ENCODE measurements at regions not wholly inside any gene's neighbourhood (a gene's known extent, or its start where the extent isn't known, plus 50 kb on each side); places are given as distances from the start of the nearest gene placed in this dataset.
"Not testable (repeated sequence)": the region's sequence is repeated elsewhere in the genome, so short reads cannot be mapped to it uniquely, and the experiment has no call there.

DNA sequence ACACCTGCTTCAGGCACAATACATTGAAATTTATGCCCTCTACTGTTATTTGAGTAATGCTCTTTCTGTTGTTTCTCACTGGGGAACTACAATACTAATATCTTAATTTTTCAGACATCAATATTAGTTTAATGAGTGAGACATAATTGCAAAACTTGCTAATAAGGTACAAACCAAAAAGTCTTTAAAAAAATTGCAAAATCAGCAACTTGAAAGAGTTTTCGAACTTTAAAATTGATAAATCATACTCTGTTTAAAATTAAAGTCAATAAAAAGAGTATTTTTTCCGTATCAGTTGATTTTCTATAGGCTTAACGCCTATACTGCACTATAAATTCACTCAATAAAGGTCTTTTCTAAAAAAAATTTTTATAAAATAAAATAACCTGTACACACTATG, 1735.9 kb upstream of the SEL1L start:
- no peak for DNase-seq

DNA sequence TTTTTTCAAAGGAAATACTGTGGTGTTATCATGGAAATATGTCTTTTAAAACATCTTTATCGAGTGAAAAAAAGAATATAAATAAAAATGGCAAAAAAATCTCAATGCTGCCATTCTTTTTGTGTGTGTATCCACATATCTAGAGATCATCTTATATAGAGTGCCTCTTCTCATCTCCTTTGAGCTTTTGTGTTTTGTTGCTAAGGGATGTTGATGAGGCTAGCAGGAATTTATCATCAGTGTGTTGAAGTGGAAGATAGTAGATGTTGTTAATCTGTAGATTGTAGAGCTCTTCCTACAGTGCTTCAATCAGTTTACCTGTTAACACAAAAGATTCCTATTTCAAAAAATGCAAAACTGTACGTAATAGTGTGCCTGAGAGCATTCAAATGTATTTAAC, 1738.0 kb upstream of the SEL1L start:
- no peak for DNase-seq

DNA sequence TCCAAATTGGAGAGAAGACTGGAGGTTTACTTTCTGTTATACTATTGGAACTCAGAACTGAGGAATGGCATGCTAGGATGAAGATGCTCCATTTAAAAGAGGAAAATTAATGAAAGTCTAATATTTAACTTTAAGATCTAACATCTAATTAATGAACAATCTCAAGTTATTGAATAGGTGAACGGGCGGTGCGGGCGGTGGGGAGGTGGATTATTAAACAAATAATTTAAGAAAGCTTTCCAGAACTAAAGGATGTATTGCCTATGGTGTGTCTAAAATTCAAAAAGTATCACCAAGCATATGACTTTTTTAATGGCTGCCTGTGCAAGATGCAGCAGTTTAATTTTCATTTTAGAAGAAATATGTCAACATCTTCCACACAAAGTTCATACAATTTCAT, 1747.1 kb upstream of the SEL1L start:
- DNase-seq, result no peak

DNA sequence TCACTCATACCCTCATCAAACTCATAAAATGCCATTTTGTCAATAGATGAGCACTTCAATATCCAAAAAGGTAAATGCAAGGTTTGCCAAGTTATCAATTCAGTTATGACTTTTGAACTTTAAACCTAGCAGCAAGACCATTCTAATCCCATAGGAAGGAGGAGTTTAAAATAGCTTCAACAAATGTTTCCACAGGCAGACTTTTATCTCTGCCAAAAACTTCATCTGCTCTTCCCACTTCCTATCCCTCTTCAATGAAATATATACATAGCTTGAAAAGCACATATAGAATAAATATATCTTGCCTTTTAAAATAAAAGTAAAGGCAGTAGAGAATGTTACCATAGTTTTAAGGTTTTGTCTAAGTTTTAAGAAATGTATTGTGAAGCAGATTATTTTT, 1749.1 kb upstream of the SEL1L start:
- no peak for DNase-seq

DNA sequence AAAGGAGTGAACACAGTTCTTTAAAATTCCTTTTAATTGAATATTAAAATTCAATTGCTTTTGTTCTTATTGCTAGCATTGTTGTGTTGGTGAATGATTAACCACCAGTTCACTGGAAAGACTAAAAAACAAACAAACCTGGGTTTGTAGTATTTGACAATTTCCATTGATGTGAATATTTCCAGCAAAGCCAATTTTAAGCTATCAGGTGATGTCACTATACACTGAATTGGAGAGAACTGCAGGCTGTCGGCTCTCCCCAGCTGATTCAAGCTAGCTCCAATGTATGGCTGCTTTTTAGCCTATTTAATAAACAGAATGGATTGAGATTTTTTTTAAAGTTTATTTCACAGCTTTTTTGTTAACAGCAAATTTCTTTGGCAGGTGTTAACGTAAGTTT, 1753.6 kb upstream of the SEL1L start:
- DNase-seq, result no peak

DNA sequence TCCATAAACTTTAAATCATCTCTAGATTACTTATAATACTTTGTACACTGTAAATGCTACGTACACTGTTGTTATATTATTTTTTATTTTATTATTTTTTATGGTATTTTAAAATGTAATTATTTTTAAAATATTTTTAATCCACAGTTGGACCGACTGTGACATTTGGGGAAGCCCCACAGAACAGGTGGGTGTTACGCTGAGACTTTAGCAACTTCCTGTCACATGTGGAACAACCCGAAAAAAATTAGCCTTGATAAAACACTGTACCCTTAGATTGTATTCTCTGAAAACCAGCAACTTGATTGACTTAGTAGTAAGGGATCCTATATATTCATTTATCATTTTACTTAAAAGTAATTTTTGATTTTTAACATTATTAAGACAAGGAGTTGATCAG, 1755.7 kb upstream of the SEL1L start:
- DNase-seq, result no peak

DNA sequence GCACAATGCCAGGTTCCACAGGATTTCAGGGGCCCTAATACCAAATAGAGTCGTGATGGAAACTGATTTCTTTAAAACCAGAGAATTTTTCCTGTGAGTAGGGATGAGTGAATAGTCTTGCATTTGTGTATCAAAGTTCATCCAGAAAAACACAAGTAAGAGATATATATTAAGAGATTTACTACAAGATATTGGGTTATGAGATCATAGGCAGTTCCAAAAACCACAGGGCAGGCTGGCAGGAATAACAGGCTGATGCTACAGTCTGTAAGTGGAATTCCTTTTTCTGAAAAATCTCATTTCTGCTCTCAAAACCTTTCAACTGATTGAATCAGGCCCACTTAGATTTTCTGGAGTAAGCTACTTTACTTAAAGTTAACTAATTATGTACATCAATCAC, 1756.2 kb upstream of the SEL1L start:
- no peak for DNase-seq

DNA sequence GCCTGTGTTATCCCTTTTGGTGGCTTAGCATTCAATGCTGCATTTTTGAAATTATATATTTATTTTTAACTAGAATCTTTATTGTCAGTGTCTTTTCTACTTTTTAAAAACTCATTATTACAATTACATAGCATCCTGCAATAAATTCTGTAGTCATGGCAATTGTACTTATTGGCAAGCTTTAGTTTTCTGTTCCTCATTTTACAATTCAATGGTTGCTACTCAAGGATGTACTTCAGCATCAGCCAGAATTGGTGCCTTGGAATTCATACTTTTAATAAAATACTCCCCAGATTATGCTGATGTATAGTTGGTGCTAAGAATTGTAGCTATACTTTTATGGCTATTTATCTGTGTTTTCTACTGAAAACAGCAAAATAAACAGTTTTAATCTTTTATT, 1756.8 kb upstream of the SEL1L start:
- DNase-seq, result no peak

DNA sequence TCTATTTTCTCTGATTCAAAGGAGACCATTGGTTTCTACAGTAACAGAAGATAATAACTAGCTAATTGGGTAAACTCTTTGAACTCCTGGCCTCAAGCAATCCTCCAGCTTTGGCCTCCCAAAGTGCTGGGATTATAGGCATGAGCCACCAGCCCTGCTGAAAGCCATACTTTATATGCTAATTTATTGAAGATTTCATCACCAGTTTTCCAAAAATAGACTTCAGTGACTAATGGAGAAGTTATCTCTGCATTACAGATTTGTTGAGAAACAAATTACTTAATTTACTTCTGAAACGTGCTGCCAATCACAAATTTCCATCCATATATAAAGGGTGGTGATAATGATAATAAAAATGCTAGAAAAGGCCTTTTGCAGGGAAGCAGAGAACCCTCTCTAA, 1758.1 kb upstream of the SEL1L start:
- no peak for DNase-seq

DNA sequence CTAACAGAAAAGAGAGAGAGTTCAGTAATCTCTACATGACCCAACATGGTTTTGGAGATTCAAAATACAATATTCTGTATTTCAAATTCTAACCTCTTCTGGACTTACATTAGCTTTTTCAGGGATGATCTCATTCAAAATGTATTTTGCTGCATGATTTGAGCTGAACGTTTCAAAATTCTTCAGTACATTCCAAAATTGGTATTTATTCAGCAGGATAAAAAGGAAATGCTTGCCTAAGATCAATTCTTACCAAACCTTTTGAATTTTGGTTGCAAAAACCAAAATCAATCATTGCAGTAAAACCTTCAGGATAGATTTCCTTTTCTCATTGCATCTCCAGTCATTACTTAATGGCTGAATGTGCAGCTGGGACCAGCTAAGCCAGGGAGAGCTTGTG, 1761.3 kb upstream of the SEL1L start:
- no peak for DNase-seq

DNA sequence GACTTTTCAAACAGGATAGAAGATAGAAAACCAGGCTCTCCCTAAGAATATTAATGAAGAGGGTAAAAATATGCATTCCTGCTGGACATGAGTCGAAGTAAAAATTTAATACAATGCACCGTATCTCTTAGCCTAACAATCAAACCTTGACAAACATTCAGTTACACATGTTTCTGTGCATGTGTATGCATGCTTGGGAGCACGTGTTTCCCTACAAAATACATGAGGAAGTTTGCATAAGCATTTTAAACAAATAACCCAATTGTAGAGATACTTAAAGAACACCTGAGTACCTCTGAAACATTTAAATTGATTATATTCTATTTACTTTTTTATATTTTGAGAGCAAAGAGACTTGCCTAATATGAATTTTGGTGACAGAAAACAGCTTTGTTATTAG, 1763.7 kb upstream of the SEL1L start:
- no peak for DNase-seq

DNA sequence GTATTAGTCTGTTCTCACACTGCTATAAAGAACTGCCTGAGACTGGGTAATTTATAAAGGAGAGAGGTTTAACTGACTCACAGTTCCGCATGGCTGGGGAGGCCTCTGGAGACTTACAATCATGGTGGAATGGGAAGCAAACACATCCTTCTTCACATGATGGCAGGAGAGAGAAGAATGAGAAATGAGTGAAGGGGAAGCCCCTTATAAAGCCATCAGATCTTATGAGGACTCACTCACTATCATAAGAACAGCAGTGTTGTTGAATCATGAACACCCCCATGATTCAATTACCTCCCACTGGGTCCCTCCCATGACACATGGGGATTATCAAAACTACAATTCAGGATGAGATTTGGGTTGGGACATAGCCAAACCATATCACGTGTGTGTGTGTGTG, 1764.4 kb upstream of the SEL1L start:
- DNase-seq, result not testable (repeated sequence)

DNA sequence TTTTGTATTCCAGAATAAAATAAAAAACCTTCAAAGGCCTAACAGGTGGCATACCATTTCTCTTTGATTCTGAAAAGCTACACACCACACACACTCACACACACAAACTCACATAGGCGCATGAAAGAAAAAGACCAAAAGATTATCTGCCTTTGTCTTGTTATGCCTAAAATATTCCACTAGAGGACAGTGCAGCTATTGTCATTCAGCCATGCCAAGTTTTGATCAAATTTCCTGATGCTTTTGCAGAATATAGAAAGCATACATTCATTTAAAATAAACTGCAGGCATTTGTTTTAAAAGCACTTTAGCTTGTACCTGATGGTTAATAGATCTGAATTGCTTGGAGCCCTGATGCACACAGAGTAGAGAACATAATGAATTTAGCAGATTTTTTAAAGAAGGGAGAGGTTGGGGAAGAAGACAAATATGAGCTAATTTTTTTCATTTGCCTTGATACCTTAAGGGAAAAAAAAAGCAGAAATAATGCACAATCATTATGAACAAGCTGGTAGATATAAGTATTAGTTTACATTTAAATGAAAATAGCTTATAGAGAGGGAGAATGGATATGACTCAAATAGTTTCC, 1766.9 kb upstream of the SEL1L start:
- DNase-seq, result no peak

DNA sequence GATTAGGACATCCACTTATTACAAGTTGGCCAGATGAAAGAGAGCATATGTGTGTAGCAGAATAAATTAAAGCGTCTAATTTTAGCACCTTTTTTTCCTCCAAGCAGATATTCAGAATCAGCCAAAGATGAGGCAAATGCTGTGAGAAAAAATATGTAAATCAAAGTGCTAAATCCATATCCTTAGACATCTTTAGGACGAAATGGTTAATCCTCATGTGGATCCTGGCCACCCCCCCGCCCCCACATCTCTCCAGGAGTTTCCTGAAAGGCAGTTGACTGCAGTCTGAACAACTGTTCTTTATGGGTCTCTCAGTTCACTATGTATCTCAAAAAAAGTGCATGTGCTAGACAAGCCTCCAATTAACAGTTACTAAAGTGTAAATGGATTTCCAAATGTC, 1768.1 kb upstream of the SEL1L start:
- no peak for DNase-seq

DNA sequence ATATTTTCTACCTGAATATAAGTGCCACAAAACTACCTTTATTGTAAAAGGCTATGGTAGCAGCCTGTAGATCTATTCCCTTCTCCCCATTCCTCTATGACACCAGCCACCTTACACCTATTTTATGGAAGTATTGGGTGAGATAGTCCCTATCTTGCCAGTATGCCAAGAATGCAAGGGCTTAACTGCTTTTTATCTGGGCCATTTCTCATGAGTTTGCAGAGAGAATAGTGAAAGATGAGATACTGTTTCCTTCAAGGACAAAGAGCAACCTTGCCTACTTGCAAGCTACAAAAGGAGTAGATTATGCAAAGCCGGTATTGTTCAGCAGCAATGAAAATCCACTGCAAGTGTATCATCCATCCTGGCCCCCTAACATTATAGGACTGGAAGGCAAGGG, 1775.6 kb upstream of the SEL1L start:
- no peak for DNase-seq

DNA sequence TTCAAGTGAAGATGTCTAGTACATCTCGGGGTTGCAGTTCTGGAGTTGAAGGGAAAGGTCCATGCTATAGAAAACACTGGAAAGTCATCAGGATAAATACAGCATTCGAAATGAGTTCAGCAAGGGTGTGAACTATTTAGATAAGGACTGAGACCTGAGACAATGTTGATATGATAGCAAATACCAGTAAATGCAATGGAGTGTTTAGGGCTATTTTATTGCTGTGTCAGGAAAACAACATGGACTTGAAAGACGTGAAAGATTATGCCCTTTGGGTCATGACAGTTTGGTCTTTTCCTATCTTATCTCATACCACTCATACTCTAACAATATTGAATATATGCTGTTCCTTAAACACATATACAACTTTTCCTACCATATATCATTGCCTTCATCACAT, 1776.2 kb upstream of the SEL1L start:
- no peak for DNase-seq

DNA sequence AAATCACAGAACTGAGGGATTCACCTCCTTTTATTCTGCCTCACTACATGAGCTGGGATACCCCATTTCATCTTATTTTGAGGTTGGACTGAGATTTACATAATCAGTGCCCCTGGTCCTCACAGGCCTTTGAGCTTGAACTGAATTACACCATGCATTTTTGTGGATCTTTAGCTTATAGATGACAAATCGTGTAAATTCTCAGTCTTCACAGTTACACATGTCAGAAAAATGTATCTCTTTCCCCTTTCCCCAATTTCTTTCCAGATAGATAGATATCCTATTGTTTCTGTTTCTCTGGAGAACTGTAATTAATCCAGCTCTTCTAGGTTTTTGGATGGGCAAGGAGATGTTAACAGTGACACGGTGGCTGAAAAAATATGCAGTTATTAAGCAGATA, 1778.9 kb upstream of the SEL1L start:
- DNase-seq, result no peak

DNA sequence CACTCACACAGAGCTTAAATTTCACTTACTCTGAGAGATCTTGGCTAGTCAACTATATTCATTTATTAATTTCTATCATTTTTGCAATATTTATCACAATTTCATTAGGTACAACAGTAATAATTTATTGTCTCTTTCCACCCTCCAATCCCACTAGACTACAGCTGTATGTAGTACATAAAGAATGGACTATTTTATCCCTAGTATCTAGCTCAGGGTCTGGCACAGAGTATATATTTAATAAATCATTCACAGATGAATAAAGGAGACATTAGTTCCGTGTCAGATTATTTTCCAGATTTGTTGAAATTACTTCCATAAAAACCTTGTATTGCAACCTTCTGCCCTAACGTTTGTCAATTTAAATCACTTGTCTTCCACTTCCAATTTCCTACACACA, 1781.1 kb upstream of the SEL1L start:
- no peak for DNase-seq

DNA sequence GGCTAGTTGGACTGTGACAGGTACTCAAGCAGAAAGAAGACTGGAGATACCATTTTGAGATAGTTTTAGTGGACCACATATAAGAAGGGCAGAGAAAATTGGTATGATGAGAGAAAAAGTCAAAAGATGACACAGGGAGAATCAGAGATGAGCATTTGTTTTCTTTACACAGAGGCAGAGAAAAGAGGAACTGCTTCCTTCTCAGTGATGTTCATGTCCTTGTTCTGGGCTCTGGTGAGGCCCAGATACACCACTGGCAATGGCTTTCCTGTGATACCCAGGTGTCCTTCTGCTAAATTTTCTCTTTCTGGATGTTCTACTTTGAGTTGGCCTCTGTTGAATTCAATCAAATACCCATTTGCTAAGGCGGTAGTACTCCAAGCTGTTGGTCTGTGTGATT, 1782.7 kb upstream of the SEL1L start:
- no peak for DNase-seq

DNA sequence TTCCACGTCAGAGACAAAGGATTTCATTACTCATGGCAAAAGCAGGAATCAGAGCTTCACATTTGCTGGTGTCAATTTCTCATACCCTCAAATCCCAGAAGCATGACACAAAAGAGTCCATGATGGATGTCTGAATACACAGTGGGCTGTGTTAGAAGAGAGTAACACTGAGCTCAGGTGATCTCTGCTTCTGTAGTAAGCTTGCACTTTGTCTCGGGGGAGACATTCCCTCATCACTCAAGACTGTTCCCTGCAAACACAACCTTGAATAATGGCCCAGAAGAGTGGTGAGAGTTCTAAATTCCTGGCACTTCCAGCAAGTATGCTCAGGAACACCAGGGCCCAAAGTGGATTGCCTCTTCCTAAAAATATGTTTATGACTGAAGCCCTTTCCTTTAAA, 1787.2 kb upstream of the SEL1L start:
- no peak for DNase-seq

DNA sequence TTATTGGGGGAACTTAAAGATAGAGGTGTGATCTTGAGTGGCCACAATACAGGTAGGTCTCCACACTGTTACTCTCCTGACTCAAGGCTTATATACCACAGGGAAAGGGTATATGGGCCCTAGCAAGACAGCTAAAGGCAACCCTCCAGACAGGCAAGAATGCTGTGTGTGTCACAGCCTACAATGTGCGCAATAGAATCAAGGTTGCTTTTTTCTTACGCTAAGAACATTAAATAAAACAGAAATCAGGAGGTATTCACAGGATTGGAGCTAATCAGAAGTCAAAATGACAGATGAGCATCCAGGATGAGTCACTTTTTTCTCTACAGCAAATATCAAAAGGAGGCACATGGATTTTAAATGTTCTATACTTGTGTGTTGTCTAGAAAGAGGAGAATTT, 1797.9 kb upstream of the SEL1L start:
- no peak for DNase-seq

DNA sequence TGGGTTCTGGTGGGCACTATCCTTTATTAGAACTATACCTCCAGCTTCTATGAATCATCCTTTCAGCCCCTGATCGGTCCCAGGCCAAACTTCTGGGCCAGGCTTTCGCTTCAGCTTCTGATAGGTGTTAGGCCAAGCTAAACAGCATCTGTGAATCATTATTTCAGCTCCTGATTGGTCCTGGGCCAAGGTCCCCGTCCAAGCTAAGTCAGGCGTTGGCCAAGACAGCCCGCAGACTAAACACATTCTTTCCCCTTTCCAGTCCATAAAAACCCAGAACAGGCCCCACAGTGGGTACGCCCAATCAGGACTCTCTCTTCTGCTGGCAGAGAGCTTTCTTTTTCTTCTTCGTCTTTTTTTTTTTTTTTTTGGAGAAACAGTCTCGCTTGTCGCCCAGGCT, 1808.9 kb upstream of the SEL1L start:
- DNase-seq, result no peak

DNA sequence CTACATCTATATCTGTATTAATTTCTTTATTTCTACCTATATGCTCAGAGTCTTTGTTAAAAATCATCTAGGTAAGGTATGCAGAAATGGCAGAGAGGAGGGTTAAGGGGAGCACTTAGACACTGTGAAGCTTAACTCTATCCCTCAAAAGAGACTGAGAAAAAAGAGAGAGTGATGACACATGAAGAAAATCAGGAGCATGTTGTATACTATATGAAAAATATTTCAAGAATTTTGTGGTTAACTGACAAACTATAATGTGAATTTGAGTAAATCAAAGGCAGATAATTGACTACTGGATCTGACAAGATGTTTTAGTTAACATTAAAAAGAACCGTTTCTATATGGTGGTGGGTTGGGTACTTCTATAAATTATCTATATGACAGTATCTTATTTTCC, 1814.2 kb upstream of the SEL1L start:
- no peak for DNase-seq

DNA sequence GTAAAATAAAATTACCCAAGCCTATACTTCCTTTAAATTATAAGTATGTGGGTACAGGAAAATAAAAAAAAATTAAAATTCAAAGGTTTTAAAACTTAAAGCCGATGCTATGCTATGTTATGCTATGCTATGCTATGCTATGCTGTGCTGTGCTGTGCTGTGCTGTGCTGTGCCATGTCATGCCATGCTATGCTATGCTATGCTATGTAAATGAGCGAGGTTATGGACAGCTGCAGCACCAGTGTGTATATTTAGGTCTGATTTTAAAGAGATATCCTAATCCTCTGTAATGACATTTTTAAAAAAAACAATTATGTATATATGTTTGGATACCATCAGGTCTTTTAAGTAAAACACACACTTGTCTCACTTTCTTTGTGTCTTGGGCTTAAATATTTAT, 1822.0 kb upstream of the SEL1L start:
- DNase-seq, result no peak

DNA sequence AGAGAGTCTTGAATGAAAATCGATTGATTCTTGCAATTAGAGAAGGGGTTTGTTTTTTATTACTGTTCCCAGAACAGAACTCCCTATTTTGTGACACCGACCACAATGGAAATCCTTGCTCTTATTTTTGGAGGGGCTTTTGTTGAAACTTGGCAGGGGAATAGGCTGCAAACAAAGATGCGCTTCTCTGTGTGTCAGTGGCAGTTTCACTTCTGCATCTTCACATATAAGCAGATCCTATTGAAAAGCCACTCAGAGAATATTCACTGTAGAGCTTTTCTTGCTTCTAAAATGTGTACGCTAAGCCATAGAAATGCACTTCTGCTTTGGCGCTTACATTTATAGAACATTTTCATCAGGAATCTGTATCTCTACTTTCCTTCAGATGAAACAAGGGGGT, 1822.4 kb upstream of the SEL1L start:
- DNase-seq, result no peak

DNA sequence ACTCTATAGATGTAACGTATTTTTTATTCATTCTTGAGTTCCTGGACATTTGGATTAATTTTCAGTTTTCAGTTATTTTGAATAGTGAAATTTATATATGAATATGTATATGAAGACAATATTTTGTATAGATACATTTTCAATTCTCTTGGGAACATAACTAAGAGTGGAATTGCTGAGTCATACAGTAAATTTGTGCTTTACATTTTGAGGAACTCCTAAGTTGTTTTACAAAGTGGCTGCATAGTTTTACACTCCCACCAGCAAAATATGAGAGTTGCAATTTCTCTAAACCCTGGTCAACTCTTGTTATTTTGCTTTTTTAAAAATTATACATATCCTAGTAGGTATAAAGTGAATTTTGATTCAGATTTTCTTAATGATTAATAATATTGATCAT, 1838.6 kb upstream of the SEL1L start:
- DNase-seq, result no peak
